ENCODE measurements at regions not wholly inside any gene's neighbourhood (a gene's known extent, or its start where the extent isn't known, plus 50 kb on each side); places are given as distances from the start of the nearest gene placed in this dataset.
A peak's percentile ranks its signal among the peaks of the same experiment; 100 is the strongest.

DNA sequence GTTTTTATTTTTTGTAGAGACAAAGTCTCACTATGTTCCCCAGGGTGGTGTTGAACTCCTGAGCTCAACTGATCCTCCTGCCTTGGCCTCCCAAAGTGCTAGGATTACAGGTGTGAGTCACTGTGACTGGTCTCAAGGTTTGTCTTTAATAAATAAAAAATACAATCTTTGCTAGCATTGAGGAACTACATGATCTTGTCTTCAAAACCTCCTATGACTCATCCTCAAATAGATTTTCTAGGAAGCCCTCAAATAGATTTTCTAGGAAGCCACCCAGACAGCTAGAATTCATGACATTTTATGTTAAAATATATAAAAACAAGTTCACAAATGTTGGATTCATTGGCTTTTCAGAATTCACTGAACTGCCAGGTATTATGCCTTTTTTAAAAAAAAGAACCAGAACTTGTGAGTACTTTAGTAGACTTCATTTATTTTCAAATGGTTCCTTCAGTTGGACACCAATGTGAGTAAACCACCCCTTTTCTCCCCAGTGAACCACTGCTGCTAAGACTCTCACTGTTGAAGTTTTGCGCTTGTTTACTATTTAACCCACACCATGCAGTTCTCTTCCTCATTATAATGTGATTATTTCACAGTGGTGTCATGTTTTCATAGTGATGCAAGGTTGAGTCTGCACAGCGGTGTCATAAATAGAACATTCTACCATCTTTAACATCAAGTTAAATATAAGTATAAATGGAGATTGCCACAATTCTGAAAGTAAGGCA, 303.9 kb downstream of the CASP12 start:
- DNase-seq (ENCODE audit: low spot score): no peak

- DNase-seq (ENCODE audit: low spot score): no peak
These were observed 309.3 kb downstream of the CASP12 start for GRCh38 chr11:104588970-104589369.

DNA sequence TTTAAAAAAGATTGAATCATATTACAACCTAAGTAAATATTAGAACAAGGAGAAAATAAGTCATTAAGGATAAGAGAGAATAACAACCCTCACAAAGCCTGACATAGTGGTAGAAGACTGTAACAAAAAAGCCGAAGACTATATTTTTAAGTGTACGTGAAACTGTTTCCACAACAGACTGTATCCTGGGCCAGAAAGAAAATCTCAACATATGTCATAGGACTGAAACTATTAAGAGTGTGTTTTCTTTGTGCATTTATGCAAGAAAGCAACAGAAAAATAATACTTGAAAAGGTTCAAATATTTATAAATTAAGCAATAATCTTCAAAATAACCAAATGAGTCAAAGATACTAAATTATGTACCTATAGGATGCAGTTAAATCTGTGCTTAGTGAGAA, 309.8 kb downstream of the CASP12 start:
- no peak for DNase-seq (ENCODE audit: low spot score)

DNA sequence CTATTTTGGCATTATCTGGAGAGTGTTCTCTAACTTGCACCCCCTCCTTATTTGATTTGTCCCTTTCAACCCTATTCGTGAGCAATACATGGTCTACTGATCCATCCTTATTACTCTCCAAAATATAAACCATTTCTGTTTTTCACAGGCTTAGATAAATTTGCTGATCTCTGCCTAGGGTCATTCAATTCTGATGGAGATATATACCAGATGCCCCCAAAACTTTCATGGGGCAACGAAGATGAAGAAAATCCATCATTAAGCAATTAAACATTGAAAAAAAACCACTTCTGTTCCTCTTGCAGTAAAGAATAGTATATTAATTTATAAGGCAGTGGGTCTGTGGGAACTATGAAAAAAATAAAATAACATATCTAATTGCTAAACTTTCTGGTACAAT, 313.4 kb downstream of the CASP12 start:
- no peak for DNase-seq (ENCODE audit: low spot score)

- no peak for DNase-seq (ENCODE audit: low spot score)
These were observed 314.4 kb downstream of the CASP12 start for GRCh38 chr11:104583857-104584256.

- no peak for DNase-seq (ENCODE audit: low spot score)
These were observed 315.8 kb downstream of the CASP12 start for GRCh38 chr11:104582431-104582830.

GRCh38 chr11:104581246-104581980, 316.8 kb downstream of the CASP12 start:
- no peak for DNase-seq (ENCODE audit: low spot score)

DNA sequence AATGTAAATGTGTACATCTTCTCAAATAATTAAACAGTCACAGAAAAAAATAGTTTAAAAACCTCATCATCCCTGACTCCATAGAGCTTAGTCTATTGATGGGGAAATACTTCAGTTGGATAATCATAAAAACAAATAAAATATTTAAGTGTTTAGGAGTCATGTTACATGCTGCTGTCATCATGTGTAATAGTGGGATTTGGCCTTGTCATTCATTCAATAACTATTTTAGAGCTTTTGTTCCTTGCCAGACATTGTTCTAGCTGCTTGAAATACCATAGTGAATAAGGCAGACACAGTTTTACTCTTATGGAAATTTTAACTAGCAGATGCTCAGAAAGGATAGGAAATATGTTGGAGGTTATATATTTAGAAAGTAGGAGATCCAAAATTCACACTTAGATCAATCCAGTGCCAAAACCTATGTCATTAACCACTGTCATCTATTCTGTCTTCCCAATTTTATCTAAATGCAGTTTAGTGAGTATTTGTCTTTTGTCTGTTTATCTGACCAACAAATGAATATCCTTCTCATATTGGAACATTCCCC, 324.7 kb downstream of the CASP12 start:
- DNase-seq (ENCODE audit: low spot score): peak; percentile 5

GRCh38 chr11:104572279-104572678, 326.0 kb downstream of the CASP12 start:
- no peak for DNase-seq (ENCODE audit: low spot score)

- DNase-seq (ENCODE audit: low spot score): no peak
These were observed 328.1 kb downstream of the CASP12 start for GRCh38 chr11:104570078-104570701.

DNA sequence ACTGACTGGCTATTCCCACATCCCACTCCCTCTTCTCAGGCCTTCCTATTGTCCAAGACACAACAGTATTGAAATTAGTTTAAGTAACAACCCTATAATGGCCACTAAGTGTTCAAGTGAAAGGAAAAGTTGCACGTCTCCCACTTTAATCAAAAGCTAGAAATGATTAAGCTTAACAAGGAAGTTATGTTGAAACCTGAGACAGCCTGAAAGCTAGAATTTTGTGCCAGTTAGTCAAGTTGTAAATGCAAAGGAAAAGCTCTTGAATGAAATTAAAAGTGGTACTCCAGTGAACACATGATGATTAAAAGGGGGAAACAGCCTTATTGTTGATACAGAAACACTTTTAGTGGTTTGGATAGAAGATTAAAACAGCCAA, 332.7 kb downstream of the CASP12 start:
- no peak for DNase-seq (ENCODE audit: low spot score)

DNA sequence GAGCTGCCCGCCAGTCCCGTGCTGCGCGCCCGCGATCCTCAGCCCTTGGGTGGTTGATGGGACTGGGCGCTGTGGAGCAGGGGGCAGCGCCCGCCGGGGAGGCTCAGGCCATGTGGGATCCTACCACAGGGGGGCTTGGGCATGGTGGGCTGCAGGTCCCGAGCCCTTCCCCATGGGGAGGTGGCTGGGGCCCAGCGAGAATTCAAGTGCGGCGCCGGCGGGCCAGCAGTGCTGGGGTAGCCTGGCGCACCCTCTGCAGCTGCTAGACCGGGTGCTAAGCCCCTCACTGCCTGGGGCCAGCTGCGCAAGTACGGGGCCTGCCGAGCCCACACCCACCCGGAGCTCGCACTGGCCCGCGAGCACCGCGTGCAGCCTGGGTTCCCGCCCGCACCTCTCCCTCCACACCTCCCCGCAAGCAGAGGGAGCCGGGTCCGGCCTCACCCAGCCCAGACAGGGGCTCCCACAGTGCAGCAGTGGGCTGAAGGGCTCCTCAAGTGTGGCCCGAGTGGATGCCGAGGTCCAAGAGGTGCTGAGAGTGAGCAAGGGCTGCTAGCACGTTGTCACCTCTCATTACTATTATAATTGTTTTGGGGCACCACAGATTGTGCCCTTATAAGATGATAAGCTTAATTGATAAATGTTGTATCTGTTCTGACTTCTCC, 333.2 kb downstream of the CASP12 start:
- no peak for DNase-seq (ENCODE audit: low spot score)

- DNase-seq (ENCODE audit: low spot score): no peak
These were observed 341.5 kb downstream of the CASP12 start for GRCh38 chr11:104556606-104557301.

GRCh38 chr11:104549019-104549418, 349.2 kb downstream of the CASP12 start:
- no peak for DNase-seq (ENCODE audit: low spot score)

GRCh38 chr11:104547996-104548661, 350.1 kb downstream of the CASP12 start:
- DNase-seq (ENCODE audit: low spot score): no peak

GRCh38 chr11:104546501-104546900, 351.8 kb downstream of the CASP12 start:
- DNase-seq (ENCODE audit: low spot score): no peak

DNA sequence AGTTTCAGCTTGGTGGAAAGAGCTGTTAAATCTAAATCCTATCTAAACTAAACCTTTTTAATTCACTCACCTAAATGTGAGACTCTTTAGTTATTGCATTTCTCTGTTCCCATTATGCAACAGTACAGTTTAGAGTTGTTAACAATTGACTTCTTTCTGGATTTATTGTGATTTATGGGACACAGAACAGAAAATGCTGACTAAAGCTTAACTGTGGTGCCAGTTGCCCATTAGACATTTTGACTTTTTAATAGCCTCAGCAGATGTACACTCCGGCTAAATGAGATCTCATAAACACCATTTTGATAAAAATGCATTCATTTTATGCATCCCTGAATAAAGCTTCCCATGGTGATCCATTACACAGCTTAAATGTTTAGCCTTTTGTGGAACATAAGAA, 356.6 kb downstream of the CASP12 start:
- no peak for DNase-seq (ENCODE audit: low spot score)

GRCh38 chr11:104538313-104538712, 359.9 kb downstream of the CASP12 start:
- DNase-seq (ENCODE audit: low spot score): no peak

DNA sequence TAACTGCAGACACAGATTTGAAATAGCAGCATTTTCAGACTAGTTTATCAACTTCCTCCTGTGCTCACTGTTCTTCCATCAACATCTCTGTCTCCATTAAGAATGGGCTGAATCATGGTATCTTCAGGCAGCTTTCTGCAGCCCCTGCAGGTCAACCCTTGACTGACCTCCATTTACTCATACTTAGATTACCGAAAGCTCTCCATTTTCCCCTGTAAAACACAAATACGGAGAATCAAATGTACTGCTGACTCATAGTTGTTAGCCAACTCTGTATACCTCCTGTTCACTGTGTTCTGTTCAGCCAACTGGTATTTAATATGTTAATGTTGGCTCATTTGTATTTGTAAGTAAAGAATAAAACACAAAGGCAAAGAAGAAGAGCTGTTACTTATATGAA, 364.0 kb downstream of the CASP12 start:
- DNase-seq (ENCODE audit: low spot score): no peak

DNA sequence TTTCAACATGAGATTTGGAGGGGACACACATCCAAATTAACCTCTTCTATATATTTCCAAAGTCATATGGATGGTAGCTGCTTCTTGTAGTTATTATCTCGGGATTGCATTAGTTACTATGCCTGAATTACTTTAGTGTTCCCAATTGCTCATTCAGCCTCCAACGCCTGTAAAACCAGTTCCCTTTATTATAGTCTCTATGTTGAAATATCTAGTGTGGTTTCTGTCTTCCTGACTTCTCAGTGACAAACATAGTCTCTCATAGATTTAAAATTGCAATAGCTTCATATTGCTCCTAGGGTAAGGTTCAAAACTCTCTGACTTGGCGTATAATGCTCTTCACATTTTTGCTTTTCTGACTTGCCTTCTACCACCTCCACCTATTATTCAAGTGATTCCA, 366.4 kb downstream of the CASP12 start:
- DNase-seq (ENCODE audit: low spot score): no peak

DNA sequence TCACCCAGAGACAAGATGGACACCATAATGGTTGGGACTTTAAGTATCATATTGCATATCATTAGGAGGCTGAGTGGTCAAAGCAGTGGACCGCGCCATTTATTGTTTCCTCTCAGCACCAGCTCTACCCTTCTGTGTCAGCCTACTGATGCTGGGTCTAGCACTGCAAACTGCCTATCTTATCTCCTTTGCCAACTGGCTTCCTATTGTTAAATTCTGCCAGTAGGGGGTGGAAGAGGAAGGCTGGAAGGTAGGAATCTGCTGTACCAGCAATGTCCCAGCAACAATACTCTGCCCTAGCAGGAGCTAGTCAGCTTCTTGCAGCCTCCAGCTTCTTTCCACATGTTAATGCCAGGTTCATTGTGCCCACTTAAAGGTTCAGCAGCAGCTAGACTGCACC, 367.1 kb upstream of the PDGFD start:
- peak; percentile 7 for DNase-seq (ENCODE audit: low spot score)
